Testis (tissue), 2 donors: ENCODE measurements at regions not wholly inside any gene's neighbourhood (a gene's known extent, or its start where the extent isn't known, plus 50 kb on each side); places are given as distances from the start of the nearest gene placed in this dataset.
"Not testable (repeated sequence)": the region's sequence is repeated elsewhere in the genome, so short reads cannot be mapped to it uniquely, and the experiment has no call there.

Source experiments
- DNase-seq: peaks from one replicate; pipeline ENCODE4 v3.0.0-alpha.2; 2019
- H3K27ac ChIP-seq, 2 donors: fragments of 200-600 bp; sonication (generic); one replicate each; pipeline ENCODE4 v1.5.1; 2019
- H3K27me3 ChIP-seq: fragments of 200-600 bp; sonication (generic); one replicate; pipeline ENCODE4 v1.5.1; 2019
- H3K36me3 ChIP-seq: fragments of 200-600 bp; sonication (generic); one replicate; pipeline ENCODE4 v1.5.1; 2017; ENCODE audit warnings: low read depth; ENCODE audit errors: missing control alignments
- H3K4me1 ChIP-seq: fragments of 200-600 bp; sonication (generic); one replicate; pipeline ENCODE4 v1.5.1; 2019
- H3K4me3 ChIP-seq, 2 donors: fragments of 200-600 bp; sonication (generic); one replicate each; pipeline ENCODE4 v1.5.1; 2017 to 2019
- H3K9me3 ChIP-seq: fragments of 200-600 bp; sonication (generic); one replicate; pipeline ENCODE4 v1.5.1; 2017
- CTCF ChIP-seq, 3 experiments: fragments of 450-650 bp in 2 of 3; fragments of 200-600 bp in 1 of 3; sonication (generic) in 1 of 3; IDR thresholded peaks; one replicate each; pipeline ENCODE4 v1.5.1; 2016 to 2019; ENCODE audit warnings: antibody characterized with exemption in 3 of 3, mild to moderate bottlenecking in 2 of 3, moderate library complexity in 1 of 3
- POLR2A ChIP-seq: fragments of 450-650 bp; IDR thresholded peaks from one replicate; pipeline ENCODE4 v1.6.1; 2017; ENCODE audit warnings: antibody characterized with exemption, mild to moderate bottlenecking, moderate library complexity
- WGBS, 2 donors: methylation state at CpG; one replicate each; pipeline ENCODE4 v1.1.5; 2018; 5-methylcytosine and 5-hydroxymethylcytosine counted together
- intact Hi-C: fragments of 100-400 bp; cut with DNase I; formaldehyde crosslinking; loops from one replicate; pipeline ENCODE4 v1.15.1; 2023; ENCODE audit warnings: low total_unique reads

GRCh38 chr6:8810325-8810724 lies 375.0 kb upstream of the SLC35B3 start:
- H3K4me1 ChIP-seq, result no peaks in the 10 kb centered on the region
- H3K27ac ChIP-seq, result no peak overlapping the region
- no peak for DNase-seq
- intact Hi-C loops, result no loop called here
- no peaks in the 10 kb centered on the region for H3K27me3 ChIP-seq
- H3K36me3 ChIP-seq, result no peaks in the 10 kb centered on the region
- WGBS, 2 donors, result 82 to 88% methylated on average over 4 of the region's 4 CpGs
- no peak overlapping the region for H3K4me3 ChIP-seq
- no peak for TF ChIP-seq POLR2A
- TF ChIP-seq CTCF (IDR thresholded peaks at IDR 0.05), result no peak
- no peaks in the 10 kb centered on the region for H3K9me3 ChIP-seq

GRCh38 chr6:8809662-8810061 lies 374.3 kb upstream of the SLC35B3 start:
- Histone ChIP-seq H3K9me3 (no peaks in the 10 kb centered on the region), H3K27ac (no peak overlapping the region), H3K4me3 (no peak overlapping the region), H3K36me3 (no peaks in the 10 kb centered on the region), H3K4me1 (no peaks in the 10 kb centered on the region), H3K27me3 (no peaks in the 10 kb centered on the region)
- 84% methylated on average over 4 of the region's 4 CpGs for WGBS, 2 donors
- DNase-seq, result no peak
- intact Hi-C loops, result no loop called here
- no peak for TF ChIP-seq CTCF (IDR thresholded peaks at IDR 0.05)
- no peak for TF ChIP-seq POLR2A

GRCh38 chr6:8803181-8803760 lies 367.9 kb upstream of the SLC35B3 start:
- Histone ChIP-seq H3K27ac (no peak overlapping the region), H3K9me3 (no peaks in the 10 kb centered on the region), H3K36me3 (no peaks in the 10 kb centered on the region), H3K4me3 (no peak overlapping the region), H3K4me1 (no peaks in the 10 kb centered on the region), H3K27me3 (no peaks in the 10 kb centered on the region)
- DNase-seq, result no peak
- 66 to 79% methylated on average over 2 of the region's 2 CpGs for WGBS, 2 donors
- TF ChIP-seq CTCF (IDR thresholded peaks at IDR 0.05) (no peak), POLR2A (no peak)
- intact Hi-C loops, result no loop called here

GRCh38 chr6:8802397-8802796 lies 367.1 kb upstream of the SLC35B3 start:
- intact Hi-C loops, result not testable (repeated sequence)

GRCh38 chr6:8794420-8794819 lies 359.1 kb upstream of the SLC35B3 start:
- TF ChIP-seq POLR2A, result no peak
- no peak for TF ChIP-seq CTCF (IDR thresholded peaks at IDR 0.05)
- Histone ChIP-seq H3K36me3 (no peaks in the 10 kb centered on the region), H3K4me3 (no peak overlapping the region), H3K27ac (no peak overlapping the region), H3K4me1 (no peaks in the 10 kb centered on the region), H3K27me3 (no peaks in the 10 kb centered on the region), H3K9me3 (no peaks in the 10 kb centered on the region)
- intact Hi-C loops, result no loop called here
- no peak for DNase-seq
- WGBS, 2 donors, result 72 to 85% methylated on average over 3 of the region's 3 CpGs

More at GRCh38 chr6:8802397-8802796, 367.1 kb upstream of the SLC35B3 start:
- H3K4me1 ChIP-seq, H3K36me3 ChIP-seq, H3K27ac ChIP-seq, H3K4me3 ChIP-seq, H3K27me3 ChIP-seq, H3K9me3 ChIP-seq, DNase-seq: not testable (repeated sequence)
- WGBS, 2 donors, result 83 to 87% methylated on average over 4 of the region's 4 CpGs
